ENCODE measurements at regions not wholly inside any gene's neighbourhood (a gene's known extent, or its start where the extent isn't known, plus 50 kb on each side); places are given as distances from the start of the nearest gene placed in this dataset.
"Not testable (repeated sequence)": the region's sequence is repeated elsewhere in the genome, so short reads cannot be mapped to it uniquely, and the experiment has no call there.

DNA sequence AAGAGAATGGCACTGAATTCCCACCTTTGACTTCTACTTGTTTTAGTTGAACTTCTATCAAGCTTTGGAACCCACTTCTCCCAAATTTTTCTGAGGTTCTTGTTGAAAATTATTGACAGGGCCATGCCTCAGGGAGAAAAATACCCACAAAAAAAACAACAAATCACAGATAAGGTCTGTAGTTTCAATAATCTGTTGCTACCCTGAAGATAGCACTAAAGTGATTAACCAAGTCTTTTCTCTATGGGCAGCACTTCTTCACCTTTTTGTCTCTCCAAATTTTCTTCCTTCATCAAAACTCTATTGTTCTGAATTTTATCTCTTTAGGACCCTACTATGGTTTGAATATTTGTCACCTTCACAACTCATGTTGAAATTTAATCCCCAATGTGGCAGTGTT lies 154.3 kb upstream of the FGF10 start:
- DNase-seq (ENCODE audit: low read depth), result no peak

DNA sequence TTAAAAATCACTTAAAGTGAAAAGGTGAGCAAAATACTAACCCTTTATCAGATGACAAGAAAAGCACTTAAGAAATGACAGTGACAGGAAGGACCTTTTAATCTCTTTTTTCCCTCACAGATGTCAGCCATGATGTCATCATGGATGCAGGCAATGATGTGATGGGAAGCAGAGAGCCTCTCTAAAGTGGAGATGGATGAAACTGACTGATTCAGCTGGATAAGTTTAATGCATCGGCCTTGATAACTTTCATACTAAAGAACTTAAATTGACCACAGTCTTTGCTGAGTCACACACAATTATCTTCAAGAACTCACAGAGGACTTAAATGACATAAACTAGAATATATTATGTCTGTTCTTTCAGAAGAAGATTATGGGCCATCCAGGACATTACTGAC lies 153.2 kb upstream of the FGF10 start:
- no peak for DNase-seq (ENCODE audit: low read depth)

DNA sequence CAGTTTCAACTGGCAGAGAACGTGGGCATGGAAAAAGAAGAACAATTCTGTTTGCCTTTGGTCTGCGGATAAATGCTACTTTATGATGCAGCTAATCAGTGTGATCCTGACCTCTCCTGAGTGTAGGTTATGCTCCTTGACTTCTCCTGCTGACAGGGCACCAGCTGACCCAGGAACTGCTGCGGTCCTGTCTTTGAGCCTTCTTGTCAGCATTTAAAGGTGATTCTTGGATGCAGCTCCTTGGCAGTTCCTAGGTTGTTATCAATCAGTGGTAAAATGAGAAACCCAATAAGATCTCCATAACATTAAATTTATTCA lies 150.3 kb upstream of the FGF10 start:
- DNase-seq (ENCODE audit: low read depth), result no peak

DNA sequence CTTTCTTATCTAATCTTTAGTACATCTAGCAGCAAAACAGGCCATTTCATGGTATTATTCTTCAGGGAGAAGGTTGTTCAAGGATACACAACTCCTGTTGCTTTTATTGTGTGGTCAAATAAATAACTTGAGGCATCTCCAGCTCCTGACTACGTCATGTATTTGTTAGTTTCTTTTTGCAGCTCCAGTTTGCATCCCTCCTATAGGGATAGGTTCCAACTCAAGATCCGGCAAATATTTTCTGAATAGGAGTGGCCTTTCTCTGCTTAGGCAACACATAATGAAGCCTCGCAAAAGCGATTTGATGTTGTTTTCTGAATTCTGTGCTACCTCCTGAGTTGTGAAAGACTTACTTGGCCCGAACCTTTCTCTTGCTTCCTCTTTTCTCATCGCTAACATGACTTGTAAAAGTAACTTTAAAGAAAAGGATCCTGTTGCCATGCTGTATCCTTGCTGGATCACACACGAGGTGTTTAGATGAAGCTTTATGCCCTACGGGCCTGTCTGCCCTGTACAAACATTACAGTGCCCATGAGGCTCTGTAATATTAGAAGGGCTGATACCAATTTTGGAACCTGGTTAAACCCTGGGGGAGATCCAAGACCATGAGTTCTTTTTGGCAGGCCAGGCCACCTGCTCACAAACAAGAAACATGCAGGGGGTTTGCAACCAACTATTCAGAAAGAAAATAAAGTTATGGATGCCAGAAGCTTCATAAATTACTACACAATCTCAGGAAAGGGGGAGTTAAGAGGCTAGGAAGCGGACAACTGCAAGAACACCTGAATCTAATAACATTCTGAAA lies 149.8 kb upstream of the FGF10 start:
- DNase-seq (ENCODE audit: low read depth), result no peak

DNA sequence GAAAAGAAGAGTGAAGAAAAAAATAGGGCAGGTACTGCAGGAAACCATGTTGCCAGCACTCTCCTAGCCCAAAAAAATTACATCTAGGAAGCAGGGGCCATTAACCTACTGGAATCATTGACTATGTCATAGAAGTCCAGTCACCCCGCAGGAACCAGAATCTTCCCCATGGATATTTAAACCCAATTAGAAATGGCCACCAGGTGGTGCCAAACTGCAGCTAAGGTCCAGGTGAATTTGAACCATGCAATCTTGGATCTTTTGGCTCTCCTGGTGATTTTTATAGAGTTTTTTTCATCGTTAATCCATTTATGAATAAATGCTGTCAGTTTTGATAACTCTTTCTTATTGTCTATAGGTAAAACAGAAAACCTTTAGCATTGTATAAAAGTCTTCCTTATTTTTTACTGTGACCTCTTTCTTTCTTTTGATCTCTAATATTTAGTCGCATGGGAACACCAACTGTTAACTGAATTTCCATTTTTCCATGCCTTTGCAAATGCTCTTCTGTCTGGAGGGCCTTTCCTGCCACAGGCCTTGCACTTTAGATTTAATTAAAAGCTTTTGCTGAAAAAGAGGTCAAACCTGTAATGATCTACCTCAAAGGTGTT lies 147.5 kb upstream of the FGF10 start:
- DNase-seq (ENCODE audit: low read depth), result peak; percentile 7

DNA sequence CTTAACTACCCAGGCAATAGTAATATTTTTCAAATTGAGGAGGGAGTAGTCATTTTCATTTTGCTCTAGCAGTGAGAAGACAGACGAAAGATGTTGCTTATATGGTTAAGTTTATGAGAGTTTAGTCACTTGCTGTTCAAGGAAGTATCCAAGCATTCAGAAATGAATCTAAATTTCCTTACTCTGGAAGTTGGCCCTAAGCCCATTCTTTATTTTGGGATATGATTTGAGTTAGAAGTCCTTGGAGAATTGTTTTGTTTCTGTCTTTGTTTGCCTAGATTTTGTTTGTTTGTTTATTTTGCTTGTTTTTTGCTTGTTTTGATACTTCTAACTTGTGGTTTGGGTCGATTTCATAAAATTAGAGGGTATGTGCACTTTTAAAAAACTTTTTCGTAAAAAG lies 146.4 kb upstream of the FGF10 start:
- no peak for DNase-seq (ENCODE audit: low read depth)

DNA sequence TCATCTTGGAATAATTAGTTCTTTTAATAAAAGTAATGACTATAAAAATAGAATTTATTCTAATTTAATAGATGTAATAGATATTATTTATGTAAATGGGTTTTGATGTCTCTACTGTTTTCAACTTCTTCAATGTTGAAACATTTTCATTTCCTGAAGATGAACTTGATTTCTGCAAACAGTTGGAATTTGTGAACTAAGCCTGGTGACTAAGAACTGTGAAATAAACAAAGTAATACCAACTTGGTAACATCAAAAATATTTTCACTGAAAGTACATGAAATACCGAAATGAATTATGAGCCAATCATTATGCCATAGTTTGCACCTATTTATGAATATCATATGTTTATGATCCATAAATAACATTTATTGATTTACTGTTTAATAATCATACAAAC lies 143.8 kb upstream of the FGF10 start:
- no peak for DNase-seq (ENCODE audit: low read depth)

DNA sequence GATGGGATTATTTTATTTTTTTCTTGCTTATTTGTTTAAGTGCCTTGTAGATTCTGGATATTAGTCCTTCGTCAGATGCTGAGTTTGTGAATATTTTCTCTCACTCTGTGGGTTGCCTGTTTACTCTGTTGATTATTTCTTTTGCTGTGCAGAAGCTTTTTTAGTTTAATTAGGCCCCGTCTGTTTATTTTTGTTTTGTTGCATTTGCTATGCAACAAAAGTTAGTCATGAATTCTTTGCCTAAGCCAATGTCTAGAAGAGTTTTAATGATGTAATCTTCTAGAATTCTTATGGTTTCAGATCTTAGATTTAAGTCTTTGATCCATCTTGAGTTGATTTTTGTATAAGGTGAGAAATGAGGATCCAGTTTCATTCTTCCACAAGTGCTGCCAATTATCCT lies 142.5 kb upstream of the FGF10 start:
- not testable (repeated sequence) for DNase-seq (ENCODE audit: low read depth)

DNA sequence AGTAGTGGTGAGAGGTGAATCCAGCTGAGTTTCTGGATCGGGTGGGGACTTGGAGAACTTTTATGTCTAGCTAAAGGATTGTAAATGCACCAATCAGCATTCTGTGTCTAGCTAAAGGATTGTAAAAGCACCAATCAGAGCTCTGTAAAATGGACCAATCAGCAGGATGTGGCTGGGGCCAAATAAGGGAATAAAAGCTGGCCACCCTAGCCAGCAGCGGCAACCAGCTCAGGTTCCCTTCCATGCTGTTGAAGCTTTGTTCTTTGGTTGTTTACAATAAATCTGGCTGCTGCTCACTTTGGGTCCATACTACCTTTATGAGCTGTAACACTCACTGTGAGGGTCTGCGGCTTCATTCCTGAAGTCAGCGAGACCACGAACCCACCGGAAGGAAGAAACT lies 141.6 kb upstream of the FGF10 start:
- not testable (repeated sequence) for DNase-seq (ENCODE audit: low read depth)

DNA sequence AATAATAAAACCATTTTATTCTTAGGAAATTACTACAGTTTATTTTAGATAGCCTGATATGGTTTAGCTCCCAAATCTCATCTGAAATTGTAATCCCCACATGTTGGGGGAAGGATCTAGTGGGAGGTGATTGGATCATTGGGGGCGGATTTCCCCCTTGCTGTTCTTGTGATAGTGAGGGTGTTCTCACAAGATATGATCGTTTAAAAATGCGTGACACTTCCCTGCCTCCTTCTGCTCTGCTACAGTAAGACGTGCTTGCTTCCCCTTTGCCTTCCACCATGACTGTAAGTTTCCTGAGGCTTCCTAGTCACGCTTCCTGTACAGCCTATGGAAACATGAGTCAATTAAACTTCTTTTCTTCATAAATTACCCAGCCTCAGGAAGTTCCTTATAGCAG lies 122.4 kb upstream of the FGF10 start:
- no peak for DNase-seq (ENCODE audit: low read depth)

DNA sequence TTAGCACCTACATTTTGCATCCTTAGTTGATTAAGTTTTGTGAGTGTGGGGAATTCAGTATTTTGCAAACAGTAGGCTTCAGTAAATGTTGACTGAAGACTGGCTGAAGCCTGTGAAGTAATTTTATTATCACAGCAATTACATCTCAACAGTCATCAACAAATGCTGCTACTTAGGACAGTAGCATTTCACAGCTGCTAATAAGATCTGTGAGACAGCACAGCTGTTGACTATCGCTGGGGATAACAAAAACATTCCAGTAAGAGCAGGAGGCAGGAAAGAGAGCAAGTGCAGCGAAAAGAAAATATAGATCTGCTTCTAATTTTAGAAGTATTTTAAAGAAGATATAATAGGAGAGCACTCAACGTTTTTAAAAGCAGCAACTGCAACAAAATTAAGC lies 117.3 kb upstream of the FGF10 start:
- DNase-seq (ENCODE audit: low read depth), result no peak

DNA sequence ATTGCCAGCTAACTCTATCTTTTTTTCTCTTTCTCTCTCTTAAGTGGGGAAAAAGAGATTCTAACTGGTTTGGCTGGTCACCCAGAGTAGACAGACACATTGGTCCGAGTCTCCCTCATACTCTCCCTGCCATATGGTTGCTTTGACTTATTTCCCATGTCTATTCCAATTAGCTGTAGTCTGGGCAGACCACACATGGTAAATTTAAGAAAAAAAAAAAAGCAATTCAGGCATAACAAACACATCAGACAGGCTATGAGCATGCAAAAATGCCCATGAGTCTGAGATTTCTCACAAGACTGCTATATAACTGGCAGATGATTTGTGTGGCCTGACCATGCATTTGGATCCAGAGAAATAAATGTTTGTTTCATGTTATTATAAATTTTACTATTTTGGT lies 110.2 kb upstream of the FGF10 start:
- no peak for DNase-seq (ENCODE audit: low read depth)

DNA sequence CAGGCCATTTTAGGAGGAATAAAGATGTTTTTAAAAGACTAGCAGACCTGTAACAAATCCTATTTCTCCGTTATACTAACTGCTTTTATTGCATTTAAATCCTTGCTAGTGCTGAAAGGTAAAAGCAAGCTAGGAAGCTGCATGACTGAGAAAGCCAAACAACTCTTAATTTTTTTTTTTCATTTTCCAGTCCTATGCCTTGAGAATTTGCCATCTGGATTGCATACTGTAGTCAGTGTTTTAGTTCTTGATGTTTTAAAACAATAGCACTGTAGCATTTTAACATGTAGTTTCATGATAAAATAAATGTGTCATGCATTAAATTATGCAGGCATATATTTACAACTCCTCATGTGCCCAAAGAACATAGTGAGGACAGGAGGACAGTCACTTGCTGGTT lies 108.4 kb upstream of the FGF10 start:
- DNase-seq (ENCODE audit: low read depth), result no peak

DNA sequence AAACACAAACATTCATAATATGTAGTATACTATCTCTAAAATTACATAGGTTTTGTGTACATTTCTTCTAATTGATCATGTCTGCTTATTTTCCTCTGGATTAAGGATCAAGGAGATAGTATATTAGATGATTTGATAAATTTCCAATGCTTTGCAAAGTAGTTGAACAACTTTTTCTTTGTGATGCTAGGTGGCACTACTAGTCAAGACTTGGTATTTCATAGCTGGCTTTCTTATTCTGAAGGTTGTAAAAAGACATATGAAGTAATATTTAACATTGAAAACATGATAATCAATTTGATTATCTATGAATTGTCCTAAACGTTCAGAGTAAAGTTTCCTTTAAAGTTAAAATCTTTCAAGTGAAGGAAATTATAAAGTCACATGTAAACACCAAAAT lies 106.1 kb upstream of the FGF10 start:
- DNase-seq (ENCODE audit: low read depth), result no peak

DNA sequence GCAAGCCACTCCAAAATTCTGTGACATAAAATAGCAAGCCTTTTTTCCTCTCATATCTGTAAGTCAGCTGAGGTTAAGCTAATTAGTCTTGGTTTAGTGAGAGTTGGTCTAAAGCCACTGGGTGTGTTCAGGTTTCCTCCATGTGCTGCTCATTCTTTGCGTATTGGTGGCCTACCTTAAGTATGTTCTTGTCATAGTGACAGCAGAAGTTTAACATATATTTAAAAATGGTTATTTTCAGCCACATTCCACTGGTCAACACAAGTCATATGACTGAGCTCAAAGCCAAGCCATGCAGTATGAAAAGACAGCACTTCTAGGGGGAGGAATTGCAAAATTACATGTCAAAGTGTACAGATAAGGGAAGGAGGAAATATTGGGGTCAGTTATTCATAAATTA lies 100.5 kb upstream of the FGF10 start:
- no peak for DNase-seq (ENCODE audit: low read depth)

DNA sequence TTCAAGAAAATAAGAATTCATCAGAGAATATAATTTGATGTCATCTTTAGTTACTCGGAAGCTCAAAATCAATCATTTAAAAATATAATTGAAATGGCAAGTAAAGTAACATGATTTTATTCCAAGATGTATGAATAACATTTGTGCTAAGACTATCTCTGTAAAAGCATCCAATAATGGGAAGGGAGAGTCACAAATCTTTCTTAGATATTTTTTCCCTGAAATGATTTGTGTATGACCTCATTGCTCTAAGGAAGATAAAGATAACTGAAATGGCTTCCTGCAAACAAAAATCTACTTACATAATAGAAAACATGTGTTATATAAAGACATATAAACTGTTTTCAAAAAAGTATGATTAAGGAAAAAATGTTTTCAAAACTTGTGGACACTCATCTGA lies 97.4 kb upstream of the FGF10 start:
- DNase-seq (ENCODE audit: low read depth), result no peak

DNA sequence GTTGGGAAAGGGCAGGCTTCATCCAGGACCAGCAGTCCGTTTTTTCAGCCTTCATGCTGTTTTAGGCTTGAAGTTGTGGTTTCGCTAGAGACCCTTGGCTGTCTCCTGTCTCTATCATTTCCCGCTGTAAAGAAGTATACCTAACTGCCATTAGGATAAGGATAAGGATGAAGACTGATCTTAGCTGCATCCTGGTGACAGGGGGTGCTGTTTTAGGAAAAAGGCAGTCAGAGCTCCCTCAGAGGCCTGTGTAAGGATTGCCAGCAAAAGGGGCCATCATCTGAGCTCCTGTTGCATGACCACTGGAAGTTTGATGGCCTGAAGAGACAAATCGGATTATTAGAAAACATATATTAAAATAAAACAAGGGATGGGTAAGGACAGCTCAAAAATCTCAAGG lies 64.8 kb upstream of the FGF10 start:
- no peak for DNase-seq (ENCODE audit: low read depth)

DNA sequence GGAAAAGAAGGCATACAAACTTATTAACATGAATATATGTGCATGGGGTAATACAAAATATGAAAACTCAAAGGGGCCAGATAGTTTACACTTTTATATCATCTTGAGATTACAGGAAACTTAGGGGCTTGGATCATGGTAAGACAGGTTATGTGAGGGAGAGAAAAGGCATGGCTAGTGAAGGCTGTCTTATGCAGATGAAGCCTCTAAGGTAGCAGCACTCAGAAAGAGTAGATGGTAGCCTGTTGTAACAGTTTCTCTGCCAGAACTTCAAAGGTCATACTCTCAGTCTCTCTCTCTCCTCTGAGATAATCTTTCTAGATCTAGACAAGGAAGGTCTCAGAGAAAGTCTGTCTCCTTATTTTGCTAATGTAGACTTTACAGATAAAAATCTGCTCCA lies 57.2 kb upstream of the FGF10 start:
- no peak for DNase-seq (ENCODE audit: low read depth)

DNA sequence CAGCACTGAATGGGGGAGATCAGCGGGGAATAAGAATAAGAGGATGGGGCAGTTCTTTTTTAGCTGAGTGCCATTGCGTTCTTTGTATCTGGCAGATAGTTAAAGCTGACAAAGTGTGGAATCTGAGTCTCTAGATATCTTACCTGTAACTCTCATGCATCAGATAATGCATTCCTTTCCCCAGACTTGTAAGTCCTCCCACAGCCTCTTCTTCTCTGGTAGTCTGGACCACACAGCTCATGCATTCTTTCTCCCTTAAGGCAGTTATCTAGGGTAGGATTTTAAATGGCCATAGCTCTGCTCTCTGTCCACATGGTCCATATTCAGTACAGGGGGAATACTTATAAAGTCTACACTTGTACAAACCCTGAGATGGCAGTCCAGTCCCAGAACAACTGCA lies 54.0 kb upstream of the FGF10 start:
- DNase-seq (ENCODE audit: low read depth), result no peak

DNA sequence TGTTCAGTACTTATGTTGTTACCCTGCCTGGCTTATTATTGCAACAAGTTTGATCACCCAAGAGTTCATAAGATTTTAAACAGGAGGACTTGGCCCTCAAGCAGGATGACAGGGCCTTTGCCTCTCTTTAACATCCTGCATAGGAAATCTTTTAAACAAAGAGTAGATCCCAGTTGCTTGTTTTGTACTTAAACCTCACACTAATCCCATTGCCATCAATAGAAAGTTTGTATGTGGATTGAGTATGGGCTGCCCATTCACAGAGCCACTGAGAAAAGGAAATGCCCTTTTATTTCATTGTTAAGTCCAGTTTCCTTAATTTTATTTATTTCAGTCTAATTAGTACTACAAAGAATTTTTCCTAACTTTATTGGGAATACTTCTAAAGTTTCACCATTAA lies 52.2 kb upstream of the FGF10 start:
- no peak for DNase-seq (ENCODE audit: low read depth)

DNA sequence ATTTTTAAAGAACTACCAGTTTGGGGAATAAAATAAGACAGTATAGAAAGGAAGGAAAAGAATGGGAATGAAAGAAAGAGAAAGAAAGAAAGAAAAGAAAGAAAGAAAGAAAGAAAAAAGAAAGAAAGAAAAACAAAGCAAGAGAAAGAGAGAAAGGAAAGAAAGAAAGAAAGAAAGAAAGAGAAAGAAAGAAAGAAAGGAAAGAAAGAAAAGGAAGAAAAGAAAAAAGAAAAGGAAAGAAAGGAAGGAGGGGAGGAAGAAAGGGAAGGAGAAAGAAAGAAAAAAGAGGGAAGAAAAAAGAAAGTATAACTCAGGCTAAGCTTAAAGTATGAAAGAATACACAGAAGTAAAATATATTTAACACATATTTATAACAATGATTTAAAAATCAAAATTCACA lies 51.0 kb upstream of the FGF10 start:
- DNase-seq (ENCODE audit: low read depth), result no peak

All from renal cortical epithelial cell (primary cell).